D721Med (cell line): ENCODE measurements at regions not wholly inside any gene's neighbourhood (a gene's known extent, or its start where the extent isn't known, plus 50 kb on each side); places are given as distances from the start of the nearest gene placed in this dataset.

Source experiments
- DNase-seq: peaks from one replicate; pipeline ENCODE4 v3.0.0; 2011; ENCODE audit warnings: low spot score; ENCODE audit not compliant: insufficient read length
- FAIRE-seq: peaks from 2 replicates; lab custom pipeline; 2011; peaks lifted over from hg19 to GRCh38; lab: Jason Lieb, UNC
- TF ChIP-seq, protein P1 (sequence below): IDR thresholded peaks from 2 replicates; pipeline ENCODE4 v1.5.1; 2012; ENCODE audit warnings: mild to moderate bottlenecking, control low read depth; ENCODE audit not compliant: insufficient read depth; ENCODE audit errors: missing control alignments

DNA sequence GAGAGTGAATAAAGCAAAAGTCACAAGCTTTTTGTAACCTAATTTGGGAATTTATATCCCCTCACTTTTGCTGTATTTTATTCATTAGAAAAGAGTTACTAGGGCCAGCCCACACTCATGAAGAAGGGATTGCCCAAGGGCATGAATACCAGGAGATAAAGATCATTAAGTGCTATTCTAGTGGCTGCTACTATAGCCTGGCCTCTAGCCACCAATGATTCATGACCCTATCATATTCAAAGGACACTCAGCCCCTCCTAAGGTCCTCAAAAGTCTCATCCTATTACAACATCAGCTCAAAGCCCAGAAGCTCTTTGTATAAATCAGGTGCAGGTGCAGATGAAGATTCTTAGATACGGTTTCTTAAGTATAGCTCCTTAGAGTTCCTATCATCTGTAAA, 518.1 kb downstream of the TRHDE start:
- DNase-seq (no peak), FAIRE-seq (no peak)
- TF ChIP-seq, protein P1, sequence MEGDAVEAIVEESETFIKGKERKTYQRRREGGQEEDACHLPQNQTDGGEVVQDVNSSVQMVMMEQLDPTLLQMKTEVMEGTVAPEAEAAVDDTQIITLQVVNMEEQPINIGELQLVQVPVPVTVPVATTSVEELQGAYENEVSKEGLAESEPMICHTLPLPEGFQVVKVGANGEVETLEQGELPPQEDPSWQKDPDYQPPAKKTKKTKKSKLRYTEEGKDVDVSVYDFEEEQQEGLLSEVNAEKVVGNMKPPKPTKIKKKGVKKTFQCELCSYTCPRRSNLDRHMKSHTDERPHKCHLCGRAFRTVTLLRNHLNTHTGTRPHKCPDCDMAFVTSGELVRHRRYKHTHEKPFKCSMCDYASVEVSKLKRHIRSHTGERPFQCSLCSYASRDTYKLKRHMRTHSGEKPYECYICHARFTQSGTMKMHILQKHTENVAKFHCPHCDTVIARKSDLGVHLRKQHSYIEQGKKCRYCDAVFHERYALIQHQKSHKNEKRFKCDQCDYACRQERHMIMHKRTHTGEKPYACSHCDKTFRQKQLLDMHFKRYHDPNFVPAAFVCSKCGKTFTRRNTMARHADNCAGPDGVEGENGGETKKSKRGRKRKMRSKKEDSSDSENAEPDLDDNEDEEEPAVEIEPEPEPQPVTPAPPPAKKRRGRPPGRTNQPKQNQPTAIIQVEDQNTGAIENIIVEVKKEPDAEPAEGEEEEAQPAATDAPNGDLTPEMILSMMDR, result no peak

DNA sequence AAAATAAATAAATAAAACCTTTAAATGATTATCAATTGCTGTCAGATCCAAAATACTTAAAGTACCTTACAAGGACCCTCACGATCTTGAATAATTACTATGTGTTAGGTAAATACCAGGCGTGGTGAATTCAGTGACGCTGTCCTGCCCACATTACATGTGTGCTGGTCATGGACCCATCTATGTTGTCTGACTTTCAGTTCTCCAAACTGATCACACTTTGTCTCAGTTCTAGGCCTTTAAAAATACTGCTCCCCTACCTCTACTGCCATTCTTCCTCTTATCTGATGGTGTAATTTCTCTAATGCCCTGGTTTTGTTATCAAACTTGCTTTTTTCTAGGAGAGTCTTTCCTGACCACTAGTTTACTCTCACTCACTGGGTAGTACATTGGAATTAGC, 520.7 kb downstream of the TRHDE start:
- FAIRE-seq (no peak), DNase-seq (no peak)
- TF ChIP-seq, protein P1, result no peak

DNA sequence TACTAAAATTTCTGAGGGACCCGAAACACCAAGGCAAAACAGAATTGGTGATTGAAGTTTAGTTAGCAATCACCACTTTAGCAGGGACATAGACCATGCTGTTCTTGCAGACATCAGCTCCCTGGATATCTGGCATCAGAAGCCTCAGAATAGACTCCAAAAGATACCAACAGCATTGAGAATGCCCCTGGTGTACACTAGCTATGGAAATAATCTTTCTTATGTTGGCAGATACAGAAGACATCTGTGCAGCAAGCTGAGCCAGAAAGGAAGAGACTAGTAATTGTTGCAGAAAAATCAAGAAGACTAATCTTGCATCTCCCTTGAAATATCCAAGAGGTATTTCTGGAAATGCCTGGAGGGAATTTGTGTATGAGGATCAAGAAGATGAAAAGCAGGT, 521.6 kb downstream of the TRHDE start:
- TF ChIP-seq, protein P1, result no peak
- FAIRE-seq, result no peak
- no peak for DNase-seq

DNA sequence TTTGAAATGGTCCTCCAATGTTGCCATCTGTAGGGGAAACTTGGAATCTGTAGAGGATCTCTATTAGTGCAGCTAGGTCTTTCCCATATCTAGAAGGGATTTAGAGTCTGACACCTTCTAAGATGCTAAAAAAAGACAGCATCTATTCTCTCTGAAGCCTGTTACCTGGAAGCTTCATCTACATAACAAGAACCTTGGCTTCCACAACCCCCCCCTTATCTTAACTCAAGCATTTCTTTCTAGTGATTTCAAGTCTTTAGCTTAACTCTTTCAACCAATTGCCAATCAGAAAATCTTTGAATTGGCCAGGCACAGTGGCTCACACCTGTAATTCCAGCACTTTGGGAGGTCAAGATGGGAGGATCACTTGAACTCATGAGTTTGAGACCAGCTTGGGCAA, 543.3 kb downstream of the TRHDE start:
- FAIRE-seq (no peak), DNase-seq (no peak)
- TF ChIP-seq, protein P1, result no peak

DNA sequence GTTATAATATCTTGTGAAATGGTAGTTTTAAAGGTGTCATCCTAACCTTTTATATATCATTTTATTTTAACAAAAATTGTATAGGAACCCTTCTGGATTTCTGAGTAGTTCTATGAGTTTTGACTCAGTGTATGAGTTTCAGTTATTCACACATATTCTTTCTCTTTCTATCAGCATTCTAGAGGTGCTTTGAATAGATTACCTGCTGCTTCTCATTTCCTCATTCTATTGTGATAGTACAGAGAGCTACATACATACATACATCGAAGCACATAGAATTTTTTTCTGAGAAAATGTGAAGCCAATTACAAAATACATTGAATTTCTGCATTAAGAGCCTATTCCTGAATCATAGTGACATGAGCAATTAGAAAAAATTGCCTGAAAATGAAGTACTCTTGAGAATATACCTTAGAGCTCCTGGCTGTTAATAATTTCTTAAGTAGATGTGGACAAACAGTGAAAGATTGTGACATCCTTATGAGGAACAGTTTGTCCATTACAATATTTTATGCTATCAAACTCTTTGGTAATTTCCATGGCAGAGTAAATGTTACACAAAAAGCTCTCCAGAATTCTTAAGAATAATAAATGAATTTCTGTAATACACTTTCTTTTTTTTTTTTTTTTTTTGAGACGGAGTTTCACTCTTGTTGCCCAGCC, 556.6 kb downstream of the TRHDE start:
- TF ChIP-seq, protein P1, result no peak
- DNase-seq, result no peak
- no peak for FAIRE-seq

DNA sequence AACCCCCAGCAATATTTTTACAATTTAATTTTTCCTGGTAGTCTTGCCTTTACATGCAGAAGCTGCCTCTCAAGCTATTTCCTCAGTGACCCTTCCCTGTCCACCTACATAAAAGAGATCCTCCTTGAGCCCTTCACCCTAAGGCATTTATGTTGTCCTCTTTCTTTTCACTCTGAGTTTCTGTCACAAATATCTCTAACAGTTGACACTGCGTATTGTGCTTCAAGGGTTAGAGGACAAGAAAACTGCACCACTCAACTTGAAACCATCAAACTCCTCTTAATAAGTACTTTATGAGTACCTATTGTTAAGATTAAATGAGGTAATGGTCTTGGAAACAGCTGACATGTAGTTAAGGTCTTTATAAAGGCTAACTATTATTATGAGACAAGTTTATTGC, 557.7 kb downstream of the TRHDE start:
- FAIRE-seq (no peak), DNase-seq (no peak)
- TF ChIP-seq, protein P1, result no peak

DNA sequence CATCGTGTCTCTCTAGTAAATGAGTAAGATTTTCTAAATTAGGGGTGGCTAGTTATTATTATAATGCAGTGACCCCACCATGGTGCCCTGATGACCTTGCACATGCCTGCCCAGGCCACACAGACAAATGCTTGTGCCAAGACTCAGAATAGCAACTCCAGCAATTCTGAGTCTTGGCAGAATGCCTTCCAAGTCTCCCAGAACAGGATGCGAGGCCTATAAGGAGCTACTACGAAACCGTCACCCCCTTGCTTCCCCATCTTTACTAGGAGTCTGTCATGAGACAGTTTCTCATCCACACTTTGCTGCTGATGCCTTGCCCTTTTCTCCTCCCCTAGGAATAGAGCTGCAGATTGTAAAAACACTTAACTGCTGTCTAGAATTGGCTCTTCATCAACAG, 559.9 kb downstream of the TRHDE start:
- DNase-seq (no peak), FAIRE-seq (no peak)
- TF ChIP-seq, protein P1, result no peak
